B cell (primary cell): ENCODE measurements at regions not wholly inside any gene's neighbourhood (a gene's known extent, or its start where the extent isn't known, plus 50 kb on each side); places are given as distances from the start of the nearest gene placed in this dataset.

Experiments
- EZH2 ChIP-seq: IDR thresholded peaks from 2 replicates; pipeline ENCODE4 v1.6.1; 2012; ENCODE audit warnings: borderline replicate concordance, low read depth, mild to moderate bottlenecking, moderate library complexity, low read length; ENCODE audit not compliant: insufficient read depth, poor library complexity, severe bottlenecking
- TF ChIP-seq, protein P1 (sequence below): fragments of 200-600 bp; IDR thresholded peaks from one replicate; pipeline ENCODE4 v1.8.0; 2022; ENCODE audit warnings: antibody characterized with exemption, mild to moderate bottlenecking

DNA sequence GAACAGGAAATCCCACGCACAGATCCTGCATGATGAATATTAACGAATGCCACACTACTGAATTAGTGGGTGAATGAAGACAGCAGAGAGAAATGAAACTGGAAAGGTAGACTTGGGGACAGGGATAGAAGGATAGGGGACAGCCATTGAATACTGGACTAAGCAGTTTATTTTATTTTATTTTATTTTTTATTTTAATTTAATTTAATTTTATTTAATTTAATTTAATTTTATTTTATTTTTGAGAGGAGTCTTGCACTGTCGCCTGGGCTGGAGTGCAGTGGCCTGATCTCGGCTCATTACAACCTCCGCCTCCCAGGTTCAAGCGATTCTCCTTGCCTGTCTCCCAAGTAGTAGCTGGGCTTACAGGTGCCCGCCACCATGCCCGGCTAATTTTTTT, 385.2 kb downstream of the GPAT3 start:
- TF ChIP-seq, protein P1, sequence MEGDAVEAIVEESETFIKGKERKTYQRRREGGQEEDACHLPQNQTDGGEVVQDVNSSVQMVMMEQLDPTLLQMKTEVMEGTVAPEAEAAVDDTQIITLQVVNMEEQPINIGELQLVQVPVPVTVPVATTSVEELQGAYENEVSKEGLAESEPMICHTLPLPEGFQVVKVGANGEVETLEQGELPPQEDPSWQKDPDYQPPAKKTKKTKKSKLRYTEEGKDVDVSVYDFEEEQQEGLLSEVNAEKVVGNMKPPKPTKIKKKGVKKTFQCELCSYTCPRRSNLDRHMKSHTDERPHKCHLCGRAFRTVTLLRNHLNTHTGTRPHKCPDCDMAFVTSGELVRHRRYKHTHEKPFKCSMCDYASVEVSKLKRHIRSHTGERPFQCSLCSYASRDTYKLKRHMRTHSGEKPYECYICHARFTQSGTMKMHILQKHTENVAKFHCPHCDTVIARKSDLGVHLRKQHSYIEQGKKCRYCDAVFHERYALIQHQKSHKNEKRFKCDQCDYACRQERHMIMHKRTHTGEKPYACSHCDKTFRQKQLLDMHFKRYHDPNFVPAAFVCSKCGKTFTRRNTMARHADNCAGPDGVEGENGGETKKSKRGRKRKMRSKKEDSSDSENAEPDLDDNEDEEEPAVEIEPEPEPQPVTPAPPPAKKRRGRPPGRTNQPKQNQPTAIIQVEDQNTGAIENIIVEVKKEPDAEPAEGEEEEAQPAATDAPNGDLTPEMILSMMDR, result no peak
- TF ChIP-seq EZH2, result no peak
